Endothelial cell of umbilical vein (primary cell): ENCODE measurements at regions not wholly inside any gene's neighbourhood (a gene's known extent, or its start where the extent isn't known, plus 50 kb on each side); places are given as distances from the start of the nearest gene placed in this dataset.

Source experiments
- CTCF ChIP-seq, 2 donors: IDR thresholded peaks; 1 replicate in 1 of 2; 2 replicates in 1 of 2; pipeline ENCODE4 v1.5.1; 2011; ENCODE audit warnings: low read length in 2 of 2, mild to moderate bottlenecking in 2 of 2, moderate library complexity in 2 of 2, control low read depth in 1 of 2, inconsistent platforms in 1 of 2, low read depth in 1 of 2; ENCODE audit not compliant: insufficient read depth in 1 of 2; ENCODE audit errors: extremely low read depth in 1 of 2
- EZH2 ChIP-seq: IDR thresholded peaks from 2 replicates; pipeline ENCODE4 v1.6.1; 2012; ENCODE audit warnings: borderline replicate concordance, low read depth, mild to moderate bottlenecking, moderate library complexity, low read length, inconsistent platforms; ENCODE audit not compliant: severe bottlenecking
- POLR2A ChIP-seq: IDR thresholded peaks from 2 replicates; pipeline ENCODE4 v1.6.1; 2012; ENCODE audit warnings: low read depth, mild to moderate bottlenecking, control low read depth, low read length
- POLR2AphosphoS5 ChIP-seq: IDR thresholded peaks from 2 replicates; pipeline ENCODE4 v1.6.1; 2012; ENCODE audit warnings: low read depth, mild to moderate bottlenecking, control low read depth, low read length, moderate library complexity; ENCODE audit not compliant: insufficient read depth

GRCh38 chr2:60223859-60224258 lies 329.6 kb downstream of the BCL11A start:
- TF ChIP-seq POLR2A (no peak), EZH2 (no peak), CTCF (IDR thresholded peaks at IDR 0.05; ENCODE audit: extremely low read depth in 1 of 2, insufficient read depth in 1 of 2, low read depth in 1 of 2, low read length in 2 of 2) (no peak), POLR2AphosphoS5 (no peak)
